Thyroid gland (tissue), 4 donors: ENCODE measurements at regions not wholly inside any gene's neighbourhood (a gene's known extent, or its start where the extent isn't known, plus 50 kb on each side); places are given as distances from the start of the nearest gene placed in this dataset.

Experiments
- CTCF ChIP-seq, 6 experiments: fragments of 200-600 bp in 3 of 6; fragments of 450-650 bp in 3 of 6; sonication (generic) in 3 of 6; IDR thresholded peaks; one replicate each; pipeline ENCODE4 v1.5.1; 2016 to 2019; ENCODE audit warnings: antibody characterized with exemption in 6 of 6, mild to moderate bottlenecking in 2 of 6, inconsistent platforms in 1 of 6, moderate library complexity in 1 of 6
- POLR2A ChIP-seq, 2 donors: fragments of 450-650 bp; IDR thresholded peaks; one replicate each; pipeline ENCODE4 v1.6.1; 2017; ENCODE audit warnings: antibody characterized with exemption in 2 of 2, mild to moderate bottlenecking in 2 of 2, moderate library complexity in 1 of 2

GRCh38 chr12:124673801-124674617 is 106.6 kb upstream of the NCOR2 start:
- TF ChIP-seq CTCF (IDR thresholded peaks at IDR 0.05) (no peak), POLR2A (IDR thresholded peaks at IDR 0.05) (no peak)
